Activated CD8-positive, alpha-beta memory T cell treated with anti-CD3 and anti-CD28 coated beads for 4 hours (primary cell): ENCODE measurements at regions not wholly inside any gene's neighbourhood (a gene's known extent, or its start where the extent isn't known, plus 50 kb on each side); places are given as distances from the start of the nearest gene placed in this dataset.

ENCODE experiments used
- DNase-seq, 2 donors: peaks; one replicate each; pipeline ENCODE4 v3.0.0-alpha.2; 2020; ENCODE audit warnings: low read depth in 2 of 2

- DNase-seq = no peak
Observed at GRCh38 chr4:19406789-19407188, 844.9 kb upstream of the SLIT2 start.

- DNase-seq = no peak
Observed at GRCh38 chr4:19403786-19404370, 847.8 kb upstream of the SLIT2 start.

GRCh38 chr4:19402581-19403065, 849.1 kb upstream of the SLIT2 start:
- no peak for DNase-seq

GRCh38 chr4:19401301-19402080, 850.2 kb upstream of the SLIT2 start:
- no peak for DNase-seq

- no peak for DNase-seq
Observed at GRCh38 chr4:19400820-19401219, 850.9 kb upstream of the SLIT2 start.

- DNase-seq = no peak
Observed at GRCh38 chr4:19399001-19399400, 852.7 kb upstream of the SLIT2 start.

- DNase-seq = no peak
Observed at GRCh38 chr4:19386786-19387185, 864.9 kb upstream of the SLIT2 start.

- DNase-seq = no peak
Observed at GRCh38 chr4:19382993-19383756, 868.5 kb upstream of the SLIT2 start.

GRCh38 chr4:19381068-19381467, 870.6 kb upstream of the SLIT2 start:
- no peak for DNase-seq

- DNase-seq = no peak
Observed at GRCh38 chr4:19380600-19380999, 871.1 kb upstream of the SLIT2 start.

GRCh38 chr4:19379191-19379708, 872.5 kb upstream of the SLIT2 start:
- DNase-seq = no peak

GRCh38 chr4:19375931-19376330, 875.8 kb upstream of the SLIT2 start:
- DNase-seq = no peak

GRCh38 chr4:19375136-19375804, 876.4 kb upstream of the SLIT2 start:
- DNase-seq = no peak

GRCh38 chr4:19372390-19372789, 879.3 kb upstream of the SLIT2 start:
- DNase-seq = no peak

GRCh38 chr4:19368800-19369199, 882.9 kb upstream of the SLIT2 start:
- no peak for DNase-seq

GRCh38 chr4:19366916-19367315, 884.8 kb upstream of the SLIT2 start:
- DNase-seq = no peak

- DNase-seq = no peak
Observed at GRCh38 chr4:19358015-19358414, 893.7 kb upstream of the SLIT2 start.

- DNase-seq = no peak
Observed at GRCh38 chr4:19349416-19349815, 902.3 kb upstream of the SLIT2 start.

- no peak for DNase-seq
Observed at GRCh38 chr4:19348746-19349145, 903.0 kb upstream of the SLIT2 start.

- DNase-seq = no peak
Observed at GRCh38 chr4:19346636-19347035, 905.1 kb upstream of the SLIT2 start.

- DNase-seq = no peak
Observed at GRCh38 chr4:19329631-19330030, 922.1 kb upstream of the SLIT2 start.

GRCh38 chr4:19329077-19329476, 922.6 kb upstream of the SLIT2 start:
- DNase-seq = no peak
